ENCODE measurements at regions not wholly inside any gene's neighbourhood (a gene's known extent, or its start where the extent isn't known, plus 50 kb on each side); places are given as distances from the start of the nearest gene placed in this dataset.

- 51 to 53% methylated on average over 5 of the region's 5 CpGs for WGBS, 2 donors
- peaks cover 0 to 6% of the 10 kb centered on the region in 2 donors for H3K9me3 ChIP-seq (ENCODE audit: control insufficient read depth in 2 of 2, insufficient read depth in 1 of 2, low read depth in 1 of 2, low read length in 1 of 2)
- no peaks in the 10 kb centered on the region for H3K27me3 ChIP-seq (ENCODE audit: control insufficient read depth in 1 of 2, insufficient read depth in 2 of 2, low read length in 2 of 2)
- H3K27ac ChIP-seq (ENCODE audit: low read depth in 2 of 2, low read length in 1 of 2) = no peak overlapping the region
- no peak overlapping the region for H3K4me3 ChIP-seq (ENCODE audit: low read depth in 1 of 2, low read length in 2 of 2)
- no peaks in the 10 kb centered on the region for H3K36me3 ChIP-seq (ENCODE audit: control insufficient read depth in 2 of 2, insufficient read depth in 2 of 2, low read length in 1 of 2)
- no peaks in the 10 kb centered on the region for H3K4me1 ChIP-seq (ENCODE audit: control insufficient read depth in 2 of 2, insufficient read depth in 2 of 2, low read length in 1 of 2)
Observed at GRCh38 chr7:47100817-47101435, 481.0 kb downstream of the TNS3 start.

GRCh38 chr7:47100148-47100816 lies 481.6 kb downstream of the TNS3 start:
- H3K27me3 ChIP-seq (ENCODE audit: control insufficient read depth in 1 of 2, insufficient read depth in 2 of 2, low read length in 2 of 2) = no peaks in the 10 kb centered on the region
- H3K4me3 ChIP-seq (ENCODE audit: low read depth in 1 of 2, low read length in 2 of 2) = no peak overlapping the region
- H3K27ac ChIP-seq (ENCODE audit: low read depth in 2 of 2, low read length in 1 of 2) = no peak overlapping the region
- H3K36me3 ChIP-seq (ENCODE audit: control insufficient read depth in 2 of 2, insufficient read depth in 2 of 2, low read length in 1 of 2) = no peaks in the 10 kb centered on the region
- H3K9me3 ChIP-seq (ENCODE audit: control insufficient read depth in 2 of 2, insufficient read depth in 1 of 2, low read depth in 1 of 2, low read length in 1 of 2) = peaks cover 0 to 6% of the 10 kb centered on the region in 2 donors
- H3K4me1 ChIP-seq (ENCODE audit: control insufficient read depth in 2 of 2, insufficient read depth in 2 of 2, low read length in 1 of 2) = no peaks in the 10 kb centered on the region
- 82 to 84% methylated on average over 5 of the region's 5 CpGs for WGBS, 2 donors

GRCh38 chr7:47097431-47097830 lies 484.5 kb downstream of the TNS3 start:
- Histone ChIP-seq H3K9me3 (ENCODE audit: control insufficient read depth in 2 of 2, insufficient read depth in 1 of 2, low read depth in 1 of 2, low read length in 1 of 2) (peaks cover 0 to 4% of the 10 kb centered on the region in 2 donors), H3K4me3 (ENCODE audit: low read depth in 1 of 2, low read length in 2 of 2) (no peak overlapping the region), H3K4me1 (ENCODE audit: control insufficient read depth in 2 of 2, insufficient read depth in 2 of 2, low read length in 1 of 2) (no peaks in the 10 kb centered on the region), H3K27ac (ENCODE audit: low read depth in 2 of 2, low read length in 1 of 2) (no peak overlapping the region), H3K36me3 (ENCODE audit: control insufficient read depth in 2 of 2, insufficient read depth in 2 of 2, low read length in 1 of 2) (no peaks in the 10 kb centered on the region), H3K27me3 (ENCODE audit: control insufficient read depth in 1 of 2, insufficient read depth in 2 of 2, low read length in 2 of 2) (no peaks in the 10 kb centered on the region)
- 91 to 92% methylated on average over 2 of the region's 2 CpGs for WGBS, 2 donors

GRCh38 chr7:47095946-47096345 lies 486.0 kb downstream of the TNS3 start:
- Histone ChIP-seq H3K27me3 (ENCODE audit: control insufficient read depth in 1 of 2, insufficient read depth in 2 of 2, low read length in 2 of 2) (no peaks in the 10 kb centered on the region), H3K27ac (ENCODE audit: low read depth in 2 of 2, low read length in 1 of 2) (no peak overlapping the region), H3K9me3 (ENCODE audit: control insufficient read depth in 2 of 2, insufficient read depth in 1 of 2, low read depth in 1 of 2, low read length in 1 of 2) (peaks cover 0 to under 1% of the 10 kb centered on the region in 2 donors), H3K4me1 (ENCODE audit: control insufficient read depth in 2 of 2, insufficient read depth in 2 of 2, low read length in 1 of 2) (no peaks in the 10 kb centered on the region), H3K36me3 (ENCODE audit: control insufficient read depth in 2 of 2, insufficient read depth in 2 of 2, low read length in 1 of 2) (no peaks in the 10 kb centered on the region), H3K4me3 (ENCODE audit: low read depth in 1 of 2, low read length in 2 of 2) (no peak overlapping the region)
- 71 to 75% methylated on average over 1 of the region's 1 CpG for WGBS, 2 donors

GRCh38 chr7:47094462-47094861 lies 487.4 kb downstream of the TNS3 start:
- Histone ChIP-seq H3K27ac (ENCODE audit: low read depth in 2 of 2, low read length in 1 of 2) (no peak overlapping the region), H3K27me3 (ENCODE audit: control insufficient read depth in 1 of 2, insufficient read depth in 2 of 2, low read length in 2 of 2) (no peaks in the 10 kb centered on the region), H3K36me3 (ENCODE audit: control insufficient read depth in 2 of 2, insufficient read depth in 2 of 2, low read length in 1 of 2) (no peaks in the 10 kb centered on the region), H3K4me1 (ENCODE audit: control insufficient read depth in 2 of 2, insufficient read depth in 2 of 2, low read length in 1 of 2) (no peaks in the 10 kb centered on the region), H3K4me3 (ENCODE audit: low read depth in 1 of 2, low read length in 2 of 2) (no peak overlapping the region), H3K9me3 (ENCODE audit: control insufficient read depth in 2 of 2, insufficient read depth in 1 of 2, low read depth in 1 of 2, low read length in 1 of 2) (no peaks in the 10 kb centered on the region)
- WGBS, 2 donors = 88 to 90% methylated on average over 7 of the region's 7 CpGs

- no peaks in the 10 kb centered on the region for H3K9me3 ChIP-seq (ENCODE audit: control insufficient read depth in 2 of 2, insufficient read depth in 1 of 2, low read depth in 1 of 2, low read length in 1 of 2)
- H3K4me1 ChIP-seq (ENCODE audit: control insufficient read depth in 2 of 2, insufficient read depth in 2 of 2, low read length in 1 of 2) = no peaks in the 10 kb centered on the region
- H3K4me3 ChIP-seq (ENCODE audit: low read depth in 1 of 2, low read length in 2 of 2) = no peak overlapping the region
- no peak overlapping the region for H3K27ac ChIP-seq (ENCODE audit: low read depth in 2 of 2, low read length in 1 of 2)
- WGBS, 2 donors = 83 to 88% methylated on average over 7 of the region's 7 CpGs
- H3K36me3 ChIP-seq (ENCODE audit: control insufficient read depth in 2 of 2, insufficient read depth in 2 of 2, low read length in 1 of 2) = no peaks in the 10 kb centered on the region
- H3K27me3 ChIP-seq (ENCODE audit: control insufficient read depth in 1 of 2, insufficient read depth in 2 of 2, low read length in 2 of 2) = no peaks in the 10 kb centered on the region
Observed at GRCh38 chr7:47093320-47094234, 488.3 kb downstream of the TNS3 start.

- Histone ChIP-seq H3K4me1 (ENCODE audit: control insufficient read depth in 2 of 2, insufficient read depth in 2 of 2, low read length in 1 of 2) (no peaks in the 10 kb centered on the region), H3K36me3 (ENCODE audit: control insufficient read depth in 2 of 2, insufficient read depth in 2 of 2, low read length in 1 of 2) (no peaks in the 10 kb centered on the region), H3K27me3 (ENCODE audit: control insufficient read depth in 1 of 2, insufficient read depth in 2 of 2, low read length in 2 of 2) (no peaks in the 10 kb centered on the region), H3K9me3 (ENCODE audit: control insufficient read depth in 2 of 2, insufficient read depth in 1 of 2, low read depth in 1 of 2, low read length in 1 of 2) (no peaks in the 10 kb centered on the region), H3K27ac (ENCODE audit: low read depth in 2 of 2, low read length in 1 of 2) (no peak overlapping the region), H3K4me3 (ENCODE audit: low read depth in 1 of 2, low read length in 2 of 2) (no peak overlapping the region)
Observed at GRCh38 chr7:47092336-47092735, 489.6 kb downstream of the TNS3 start.

GRCh38 chr7:47091141-47091540 lies 490.8 kb downstream of the TNS3 start:
- Histone ChIP-seq H3K27ac (ENCODE audit: low read depth in 2 of 2, low read length in 1 of 2) (no peak overlapping the region), H3K27me3 (ENCODE audit: control insufficient read depth in 1 of 2, insufficient read depth in 2 of 2, low read length in 2 of 2) (no peaks in the 10 kb centered on the region), H3K36me3 (ENCODE audit: control insufficient read depth in 2 of 2, insufficient read depth in 2 of 2, low read length in 1 of 2) (no peaks in the 10 kb centered on the region), H3K4me1 (ENCODE audit: control insufficient read depth in 2 of 2, insufficient read depth in 2 of 2, low read length in 1 of 2) (no peaks in the 10 kb centered on the region), H3K4me3 (ENCODE audit: low read depth in 1 of 2, low read length in 2 of 2) (no peak overlapping the region), H3K9me3 (ENCODE audit: control insufficient read depth in 2 of 2, insufficient read depth in 1 of 2, low read depth in 1 of 2, low read length in 1 of 2) (no peaks in the 10 kb centered on the region)
- 79 to 82% methylated on average over 3 of the region's 3 CpGs for WGBS, 2 donors

- 78 to 83% methylated on average over 6 of the region's 6 CpGs for WGBS, 2 donors
- no peaks in the 10 kb centered on the region for H3K27me3 ChIP-seq (ENCODE audit: control insufficient read depth in 1 of 2, insufficient read depth in 2 of 2, low read length in 2 of 2)
- H3K4me1 ChIP-seq (ENCODE audit: control insufficient read depth in 2 of 2, insufficient read depth in 2 of 2, low read length in 1 of 2) = no peaks in the 10 kb centered on the region
- no peak overlapping the region for H3K4me3 ChIP-seq (ENCODE audit: low read depth in 1 of 2, low read length in 2 of 2)
- no peaks in the 10 kb centered on the region for H3K36me3 ChIP-seq (ENCODE audit: control insufficient read depth in 2 of 2, insufficient read depth in 2 of 2, low read length in 1 of 2)
- H3K27ac ChIP-seq (ENCODE audit: low read depth in 2 of 2, low read length in 1 of 2) = no peak overlapping the region
- no peaks in the 10 kb centered on the region for H3K9me3 ChIP-seq (ENCODE audit: control insufficient read depth in 2 of 2, insufficient read depth in 1 of 2, low read depth in 1 of 2, low read length in 1 of 2)
Observed at GRCh38 chr7:47089461-47089860, 492.4 kb downstream of the TNS3 start.

All from esophagus (tissue), 2 donors.